ENCODE measurements at regions not wholly inside any gene's neighbourhood (a gene's known extent, or its start where the extent isn't known, plus 50 kb on each side); places are given as distances from the start of the nearest gene placed in this dataset.

- Histone ChIP-seq H3K36me3 (replicated peaks in 1 of 2; ENCODE audit: control insufficient read depth in 1 of 2, insufficient read depth in 2 of 2, low read length in 2 of 2) (no peaks in the 10 kb centered on the region), H3K27me3 (ENCODE audit: control insufficient read depth in 2 of 2, insufficient read depth in 2 of 2, low read length in 2 of 2) (peaks cover 0 to 15% of the 10 kb centered on the region in 2 donors), H3K9me3 (replicated peaks in 1 of 2; ENCODE audit: control insufficient read depth in 1 of 2, insufficient read depth in 1 of 2, low read length in 2 of 2) (no peaks in the 10 kb centered on the region), H3K4me3 (replicated peaks in 1 of 3; ENCODE audit: low read depth in 2 of 3, low read length in 3 of 3) (no peak overlapping the region), H3K9ac (ENCODE audit: insufficient read depth, low read length, poor library complexity, severe bottlenecking) (no peak overlapping the region), H3K4me2 (replicated peaks; ENCODE audit: extremely low read depth, low read length, poor library complexity, severe bottlenecking) (no peak overlapping the region), H3K79me2 (ENCODE audit: insufficient read depth, low read length) (no peaks in the 10 kb centered on the region), H2AFZ (ENCODE audit: insufficient read depth, low read depth, low read length, poor library complexity, severe bottlenecking) (no peak overlapping the region), H3K27ac (ENCODE audit: low read depth in 1 of 2, low read length in 2 of 2) (no peak overlapping the region), H4K20me1 (ENCODE audit: insufficient read depth, low read length) (no peaks in the 10 kb centered on the region), H3K4me1 (ENCODE audit: control insufficient read depth in 1 of 2, insufficient read depth in 2 of 2, low read length in 2 of 2) (peaks cover 42 to 47% of the 10 kb centered on the region in 2 donors)
- H3K36me3 Mint-ChIP-seq, result no peaks in the 10 kb centered on the region
- no peak overlapping the region for H3K27ac Mint-ChIP-seq
- no peak for TF ChIP-seq CTCF (IDR thresholded peaks at IDR 0.05)
- no peak overlapping the region for H3K4me3 Mint-ChIP-seq
- H3K4me1 Mint-ChIP-seq, result peaks cover 46% of the 10 kb centered on the region
- peaks cover 0 to 10% (median 0%) of the 10 kb centered on the region in 7 donors for H3K9me3 Mint-ChIP-seq
- DNase-seq, result no peak
- peaks cover 11 to 23% (median 18%) of the 10 kb centered on the region in 3 donors for H3K27me3 Mint-ChIP-seq (ENCODE audit: low read depth in 3 of 3)
- intact Hi-C loops (cut with micrococcal nuclease), result no loop called here
- WGBS (ENCODE audit: insufficient coverage), result 97% methylated on average over 7 of the region's 10 CpGs
These were observed 209.1 kb downstream of the ERMARD start for GRCh38 chr6:169960521-169960885.

GRCh38 chr6:169960003-169960344, 208.6 kb downstream of the ERMARD start:
- H3K4me3 Mint-ChIP-seq, result no peak overlapping the region
- H4K20me1 ChIP-seq (ENCODE audit: insufficient read depth, low read length), result no peaks in the 10 kb centered on the region
- intact Hi-C loops (cut with micrococcal nuclease), result no loop called here
- H3K27ac ChIP-seq (ENCODE audit: low read depth in 1 of 2, low read length in 2 of 2), result no peak overlapping the region
- peak overlapping the region in 2 of 7 donors; percentile 71 to 76 for H3K27ac Mint-ChIP-seq
- no peak overlapping the region for H3K4me2 ChIP-seq (replicated peaks; ENCODE audit: extremely low read depth, low read length, poor library complexity, severe bottlenecking)
- H2AFZ ChIP-seq (ENCODE audit: insufficient read depth, low read depth, low read length, poor library complexity, severe bottlenecking), result no peak overlapping the region
- H3K4me1 ChIP-seq (ENCODE audit: control insufficient read depth in 1 of 2, insufficient read depth in 2 of 2, low read length in 2 of 2), result peaks cover 42 to 47% of the 10 kb centered on the region in 2 donors
- H3K4me3 ChIP-seq (replicated peaks in 1 of 3; ENCODE audit: low read depth in 2 of 3, low read length in 3 of 3), result no peak overlapping the region
- no peaks in the 10 kb centered on the region for H3K9me3 ChIP-seq (replicated peaks in 1 of 2; ENCODE audit: control insufficient read depth in 1 of 2, insufficient read depth in 1 of 2, low read length in 2 of 2)
- no peaks in the 10 kb centered on the region for H3K36me3 ChIP-seq (replicated peaks in 1 of 2; ENCODE audit: control insufficient read depth in 1 of 2, insufficient read depth in 2 of 2, low read length in 2 of 2)
- H3K9me3 Mint-ChIP-seq, result peaks cover 0 to 10% (median 0%) of the 10 kb centered on the region in 7 donors
- H3K36me3 Mint-ChIP-seq, result no peaks in the 10 kb centered on the region
- DNase-seq, result no peak
- no peaks in the 10 kb centered on the region for H3K79me2 ChIP-seq (ENCODE audit: insufficient read depth, low read length)
- 94% methylated on average over 4 of the region's 4 CpGs for WGBS (ENCODE audit: insufficient coverage)
- peaks cover 51% of the 10 kb centered on the region for H3K4me1 Mint-ChIP-seq
- peaks cover 0 to 15% of the 10 kb centered on the region in 2 donors for H3K27me3 ChIP-seq (ENCODE audit: control insufficient read depth in 2 of 2, insufficient read depth in 2 of 2, low read length in 2 of 2)
- no peak overlapping the region for H3K9ac ChIP-seq (ENCODE audit: insufficient read depth, low read length, poor library complexity, severe bottlenecking)
- no peak for TF ChIP-seq CTCF (IDR thresholded peaks at IDR 0.05)
- H3K27me3 Mint-ChIP-seq (ENCODE audit: low read depth in 3 of 3), result peaks cover 11 to 23% (median 18%) of the 10 kb centered on the region in 3 donors

Data from CD14-positive monocyte (primary cell).